GM23338 (cell line): ENCODE measurements at regions not wholly inside any gene's neighbourhood (a gene's known extent, or its start where the extent isn't known, plus 50 kb on each side); places are given as distances from the start of the nearest gene placed in this dataset.

Experiments used
- ATAC-seq: fragments of 200-7000 bp; cut with Tn5 transposase; 3 replicates; pipeline ENCODE4 v1.9.1; 2020
- DNase-seq: peaks from one replicate; pipeline ENCODE4 v3.0.0-alpha.2; 2015; ENCODE audit warnings: low spot score
- H2AFZ ChIP-seq: fragments of 200-600 bp; sonication (generic); 2 replicates; pipeline ENCODE4 v1.8.0; 2016; ENCODE audit warnings: antibody characterized with exemption, mild to moderate bottlenecking, moderate library complexity
- H3F3A ChIP-seq: fragments of 200-600 bp; sonication (generic); replicated peaks from 2 replicates; pipeline ENCODE4 v1.8.0; 2017; ENCODE audit warnings: antibody characterized with exemption, mixed run types, low read depth
- H3K27ac ChIP-seq: fragments of 200-600 bp; sonication (generic); 2 replicates; pipeline ENCODE4 v1.6.1; 2016; ENCODE audit warnings: low read depth
- H3K27me3 ChIP-seq: fragments of 200-600 bp; sonication (generic); 2 replicates; pipeline ENCODE4 v1.8.0; 2016; ENCODE audit warnings: mild to moderate bottlenecking, mixed run types, moderate library complexity; ENCODE audit not compliant: insufficient read depth
- H3K36me3 ChIP-seq: fragments of 200-600 bp; sonication (generic); 2 replicates; pipeline ENCODE4 v1.8.0; 2016; ENCODE audit warnings: mild to moderate bottlenecking; ENCODE audit not compliant: insufficient read depth
- H3K4me1 ChIP-seq: fragments of 200-600 bp; sonication (generic); 2 replicates; pipeline ENCODE4 v1.8.0; 2016; ENCODE audit warnings: mild to moderate bottlenecking, moderate library complexity; ENCODE audit not compliant: insufficient read depth
- H3K4me2 ChIP-seq: fragments of 200-600 bp; sonication (generic); 2 replicates; pipeline ENCODE4 v1.7.1; 2017; ENCODE audit warnings: mixed run types
- H3K4me3 ChIP-seq: fragments of 200-600 bp; sonication (generic); 2 replicates; pipeline ENCODE4 v1.6.1; 2016; ENCODE audit warnings: mixed run types
- H3K79me2 ChIP-seq: fragments of 200-600 bp; sonication (generic); replicated peaks from 2 replicates; pipeline ENCODE4 v1.8.0; 2017; ENCODE audit warnings: mild to moderate bottlenecking; ENCODE audit not compliant: insufficient read depth
- H3K9me2 ChIP-seq: fragments of 200-600 bp; sonication (generic); 2 replicates; pipeline ENCODE4 v1.8.0; 2017; ENCODE audit not compliant: insufficient read depth
- H4K20me1 ChIP-seq: fragments of 200-600 bp; sonication (generic); replicated peaks from 2 replicates; pipeline ENCODE4 v1.8.0; 2017; ENCODE audit warnings: mild to moderate bottlenecking; ENCODE audit not compliant: insufficient read depth
- H3K27ac Mint-ChIP-seq: 2 replicates; pipeline ENCODE4 v1.8.0; 2020; ENCODE audit warnings: inconsistent platforms, mild to moderate bottlenecking, moderate library complexity, mixed read lengths
- H3K27me3 Mint-ChIP-seq: 3 replicates; pipeline ENCODE4 v1.8.0; 2022; ENCODE audit warnings: low read depth, mild to moderate bottlenecking, moderate library complexity, mixed read lengths, inconsistent platforms; ENCODE audit not compliant: insufficient read depth, poor library complexity
- H3K36me3 Mint-ChIP-seq: 3 replicates; pipeline ENCODE4 v1.8.0; 2021; ENCODE audit warnings: low read depth, mild to moderate bottlenecking, inconsistent platforms, moderate library complexity, mixed read lengths
- H3K4me1 Mint-ChIP-seq: 3 replicates; pipeline ENCODE4 v1.8.0; 2020; ENCODE audit warnings: mild to moderate bottlenecking, inconsistent platforms, mixed read lengths
- H3K4me3 Mint-ChIP-seq: 3 replicates; pipeline ENCODE4 v1.8.0; 2021; ENCODE audit warnings: moderate library complexity, mild to moderate bottlenecking, inconsistent platforms, mixed read lengths
- H3K9me3 Mint-ChIP-seq: 3 replicates; pipeline ENCODE4 v1.8.0; 2020; ENCODE audit warnings: moderate library complexity, mild to moderate bottlenecking, inconsistent platforms, mixed read lengths
- CTCF ChIP-seq, 2 experiments: fragments of 200-600 bp in 1 of 2; sonication (generic) in 1 of 2; conservative IDR thresholded peaks; 2 replicates each; pipeline versions ENCODE4 v1.5.1 to v1.6.1; 2016 to 2017; ENCODE audit warnings: antibody characterized with exemption in 2 of 2, low read depth in 2 of 2, mild to moderate bottlenecking in 2 of 2, moderate library complexity in 1 of 2
- ETS1 ChIP-seq: IDR thresholded peaks from 2 replicates; pipeline ENCODE4 v1.6.1; 2016; ENCODE audit warnings: antibody characterized with exemption
- EZH2 ChIP-seq: fragments of 200-600 bp; sonication (generic); IDR thresholded peaks from one replicate; pipeline ENCODE4 v1.8.0; 2017; ENCODE audit warnings: antibody characterized with exemption, mild to moderate bottlenecking, low read depth; ENCODE audit not compliant: unreplicated experiment
- JUNB ChIP-seq: IDR thresholded peaks from one replicate; pipeline ENCODE4 v1.6.1; 2016; ENCODE audit warnings: antibody characterized with exemption; ENCODE audit not compliant: unreplicated experiment
- NANOG ChIP-seq: IDR thresholded peaks from 2 replicates; pipeline ENCODE4 v1.6.1; 2016; ENCODE audit warnings: antibody characterized with exemption, borderline replicate concordance
- POLR2AphosphoS5 ChIP-seq: IDR thresholded peaks from 2 replicates; pipeline ENCODE4 v1.6.1; 2016; ENCODE audit warnings: antibody characterized with exemption, low read depth
- STAT1 ChIP-seq: IDR thresholded peaks from one replicate; pipeline ENCODE4 v1.6.1; 2016; ENCODE audit warnings: antibody characterized with exemption; ENCODE audit not compliant: unreplicated experiment
- ZNF114 ChIP-seq: fragments of 250-450 bp; sonication (Bioruptor Pico); IDR thresholded peaks from 2 replicates; pipeline ENCODE4 v1.5.0; 2020; ENCODE audit warnings: mild to moderate bottlenecking, moderate library complexity
- ZNF331 ChIP-seq: fragments of 250-450 bp; sonication (Bioruptor Pico); IDR thresholded peaks from 2 replicates; pipeline ENCODE4 v1.5.0; 2020; ENCODE audit warnings: low read depth, mild to moderate bottlenecking, moderate library complexity
- ZNF462 ChIP-seq: fragments of 250-450 bp; sonication (Bioruptor Pico); IDR thresholded peaks from 2 replicates; pipeline ENCODE4 v1.5.0; 2020; ENCODE audit warnings: mild to moderate bottlenecking, moderate library complexity
- TF ChIP-seq, protein P1 (sequence below): IDR thresholded peaks from one replicate; pipeline ENCODE4 v1.6.1; 2018; ENCODE audit warnings: antibody characterized with exemption; ENCODE audit not compliant: unreplicated experiment

DNA sequence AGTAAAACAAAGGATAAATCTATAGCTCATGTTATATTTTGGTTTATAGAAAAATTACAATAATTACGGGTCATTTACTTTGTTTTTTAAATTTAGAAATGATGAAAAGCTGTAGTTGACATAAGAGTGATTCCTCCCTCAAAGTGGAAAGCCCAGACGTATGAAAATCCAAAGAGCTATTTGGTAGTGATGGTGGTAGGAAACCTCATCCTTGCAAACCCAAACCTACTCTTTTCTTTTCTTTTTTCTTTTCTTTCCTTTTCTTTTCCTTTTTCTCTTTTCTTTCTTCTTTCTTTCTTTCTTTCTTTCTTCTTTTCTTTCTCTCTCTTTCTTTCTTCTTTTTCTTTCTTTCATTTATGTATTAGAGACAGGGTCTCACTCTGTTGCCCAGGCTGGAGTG is 190.3 kb upstream of the RASSF8 start:
- no peak overlapping the region for H3K4me2 ChIP-seq
- H3K27ac Mint-ChIP-seq: no peak overlapping the region
- no peaks in the 10 kb centered on the region for H3F3A ChIP-seq
- H3K9me2 ChIP-seq: no peaks in the 10 kb centered on the region; the same call in 1 of the 2 replicates
- ATAC-seq (no peak), DNase-seq (no peak)
- TF ChIP-seq JUNB (no peak), ZNF462 (CRISPR knock-in tag) (no peak), NANOG (no peak), POLR2AphosphoS5 (no peak), EZH2 (no peak), ZNF114 (no peak), CTCF (conservative IDR thresholded peaks at IDR 0.05; ENCODE audit: low read depth in 2 of 2) (no peak), ZNF331 (CRISPR knock-in tag) (no peak), STAT1 (no peak), ETS1 (no peak)
- TF ChIP-seq, protein P1, sequence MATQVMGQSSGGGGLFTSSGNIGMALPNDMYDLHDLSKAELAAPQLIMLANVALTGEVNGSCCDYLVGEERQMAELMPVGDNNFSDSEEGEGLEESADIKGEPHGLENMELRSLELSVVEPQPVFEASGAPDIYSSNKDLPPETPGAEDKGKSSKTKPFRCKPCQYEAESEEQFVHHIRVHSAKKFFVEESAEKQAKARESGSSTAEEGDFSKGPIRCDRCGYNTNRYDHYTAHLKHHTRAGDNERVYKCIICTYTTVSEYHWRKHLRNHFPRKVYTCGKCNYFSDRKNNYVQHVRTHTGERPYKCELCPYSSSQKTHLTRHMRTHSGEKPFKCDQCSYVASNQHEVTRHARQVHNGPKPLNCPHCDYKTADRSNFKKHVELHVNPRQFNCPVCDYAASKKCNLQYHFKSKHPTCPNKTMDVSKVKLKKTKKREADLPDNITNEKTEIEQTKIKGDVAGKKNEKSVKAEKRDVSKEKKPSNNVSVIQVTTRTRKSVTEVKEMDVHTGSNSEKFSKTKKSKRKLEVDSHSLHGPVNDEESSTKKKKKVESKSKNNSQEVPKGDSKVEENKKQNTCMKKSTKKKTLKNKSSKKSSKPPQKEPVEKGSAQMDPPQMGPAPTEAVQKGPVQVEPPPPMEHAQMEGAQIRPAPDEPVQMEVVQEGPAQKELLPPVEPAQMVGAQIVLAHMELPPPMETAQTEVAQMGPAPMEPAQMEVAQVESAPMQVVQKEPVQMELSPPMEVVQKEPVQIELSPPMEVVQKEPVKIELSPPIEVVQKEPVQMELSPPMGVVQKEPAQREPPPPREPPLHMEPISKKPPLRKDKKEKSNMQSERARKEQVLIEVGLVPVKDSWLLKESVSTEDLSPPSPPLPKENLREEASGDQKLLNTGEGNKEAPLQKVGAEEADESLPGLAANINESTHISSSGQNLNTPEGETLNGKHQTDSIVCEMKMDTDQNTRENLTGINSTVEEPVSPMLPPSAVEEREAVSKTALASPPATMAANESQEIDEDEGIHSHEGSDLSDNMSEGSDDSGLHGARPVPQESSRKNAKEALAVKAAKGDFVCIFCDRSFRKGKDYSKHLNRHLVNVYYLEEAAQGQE: no peak
- no peak overlapping the region for H3K4me3 Mint-ChIP-seq
- no peak overlapping the region for H3K27ac ChIP-seq
- no peaks in the 10 kb centered on the region for H3K9me3 Mint-ChIP-seq
- peaks cover 4% of the 10 kb centered on the region; the same call in 2 of the 3 replicates for H3K4me1 Mint-ChIP-seq
- H4K20me1 ChIP-seq: no peaks in the 10 kb centered on the region
- H3K27me3 Mint-ChIP-seq: no peaks in the 10 kb centered on the region
- H3K4me1 ChIP-seq: peaks cover 4% of the 10 kb centered on the region; the same call in 1 of the 2 replicates
- H3K36me3 Mint-ChIP-seq: no peaks in the 10 kb centered on the region
- H2AFZ ChIP-seq: no peak overlapping the region
- H3K79me2 ChIP-seq: no peaks in the 10 kb centered on the region
- no peaks in the 10 kb centered on the region for H3K36me3 ChIP-seq
- no peak overlapping the region for H3K4me3 ChIP-seq
- H3K27me3 ChIP-seq: no peaks in the 10 kb centered on the region
